Heart left ventricle (tissue), 13 donors: ENCODE measurements at regions not wholly inside any gene's neighbourhood (a gene's known extent, or its start where the extent isn't known, plus 50 kb on each side); places are given as distances from the start of the nearest gene placed in this dataset.

ENCODE experiments used
- POLR2A ChIP-seq, 2 donors: fragments of 450-650 bp; IDR thresholded peaks; one replicate each; pipeline ENCODE4 v1.6.1; 2017; ENCODE audit warnings: antibody characterized with exemption in 2 of 2, mild to moderate bottlenecking in 2 of 2, moderate library complexity in 2 of 2
- TF ChIP-seq, protein P1 (sequence below), 12 donors: fragments of 200-600 bp; sonication (generic) in 4 of 12; IDR thresholded peaks; one replicate each; pipeline versions ENCODE4 v1.5.0 to v1.8.0; 2018 to 2022; ENCODE audit warnings: antibody characterized with exemption in 12 of 12, mild to moderate bottlenecking in 5 of 12
- donor health status: ischemic (EF 13 %, LVEDD 7.1; RV severe dilation, severe dysfunction).
- donor health status: DM: no; HTN: yes; CAD: no.
- donor health status: DM: no; HTN: no; CAD: no.
- donor health status: ischemic (EF 25% LVEDD 6.9; RV normal size, moderate dysfunction).
- donor health status: ischemic (EF 25% LVEDD 5.7; RV mildly dilated, moderate dysfunction).
- donor health status: ischemic (EF 35%, LVEDD 5.7; RV mildly dilated, moderate dysfunction).
- donor health status: nonischemic (EF 11% LVEDD 7.7; RV severe dilation, severe dysfunction).
- donor health status: DM: yes; HTN: yes; CAD: no.
- donor health status: PGD.
- donor health status: ischemic (EF 29% LVEDD 5.4; RV normal size, mild dysfunction).
- donor health status: nonischemic (EF 23%, LVEDD 6.1; RV moderate dilation, normal function).

DNA sequence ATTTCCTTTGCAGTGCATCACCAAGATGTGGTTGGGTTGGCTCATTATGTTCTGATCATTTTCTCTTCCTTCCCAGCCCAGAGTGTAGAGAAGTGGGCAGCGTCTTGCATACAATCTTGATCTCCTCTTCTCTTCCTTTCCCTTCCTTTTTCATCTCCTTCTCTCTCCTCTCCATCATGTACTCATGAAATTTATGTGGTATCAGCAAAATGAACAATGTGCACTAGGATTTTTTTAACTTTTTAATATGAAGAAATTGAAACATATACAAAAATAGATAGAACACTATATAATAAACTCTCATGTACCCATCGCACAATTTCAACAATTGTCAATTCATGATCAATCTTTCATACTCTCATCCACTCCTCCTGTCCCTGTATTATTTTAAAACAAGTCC is 593.5 kb downstream of the BCOR start:
- TF ChIP-seq, protein P1, sequence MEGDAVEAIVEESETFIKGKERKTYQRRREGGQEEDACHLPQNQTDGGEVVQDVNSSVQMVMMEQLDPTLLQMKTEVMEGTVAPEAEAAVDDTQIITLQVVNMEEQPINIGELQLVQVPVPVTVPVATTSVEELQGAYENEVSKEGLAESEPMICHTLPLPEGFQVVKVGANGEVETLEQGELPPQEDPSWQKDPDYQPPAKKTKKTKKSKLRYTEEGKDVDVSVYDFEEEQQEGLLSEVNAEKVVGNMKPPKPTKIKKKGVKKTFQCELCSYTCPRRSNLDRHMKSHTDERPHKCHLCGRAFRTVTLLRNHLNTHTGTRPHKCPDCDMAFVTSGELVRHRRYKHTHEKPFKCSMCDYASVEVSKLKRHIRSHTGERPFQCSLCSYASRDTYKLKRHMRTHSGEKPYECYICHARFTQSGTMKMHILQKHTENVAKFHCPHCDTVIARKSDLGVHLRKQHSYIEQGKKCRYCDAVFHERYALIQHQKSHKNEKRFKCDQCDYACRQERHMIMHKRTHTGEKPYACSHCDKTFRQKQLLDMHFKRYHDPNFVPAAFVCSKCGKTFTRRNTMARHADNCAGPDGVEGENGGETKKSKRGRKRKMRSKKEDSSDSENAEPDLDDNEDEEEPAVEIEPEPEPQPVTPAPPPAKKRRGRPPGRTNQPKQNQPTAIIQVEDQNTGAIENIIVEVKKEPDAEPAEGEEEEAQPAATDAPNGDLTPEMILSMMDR (IDR thresholded peaks at IDR 0.05): no peak
- TF ChIP-seq POLR2A (IDR thresholded peaks at IDR 0.05): no peak
